Mesendoderm (in vitro differentiated cells): ENCODE measurements at regions not wholly inside any gene's neighbourhood (a gene's known extent, or its start where the extent isn't known, plus 50 kb on each side); places are given as distances from the start of the nearest gene placed in this dataset.

ENCODE experiments used
- DNase-seq: peaks from one replicate; pipeline ENCODE4 v3.0.0; 2013
- H2AK5ac ChIP-seq: 2 replicates; pipeline ENCODE4 v1.6.1; 2013; ENCODE audit warnings: low read length, inconsistent platforms
- H2BK120ac ChIP-seq: 2 replicates; pipeline ENCODE4 v1.6.1; 2013; ENCODE audit warnings: low read depth, mild to moderate bottlenecking, low read length, moderate library complexity, mixed read lengths
- H2BK15ac ChIP-seq: replicated peaks from 2 replicates; pipeline ENCODE4 v1.6.1; 2013; ENCODE audit warnings: low read depth, mild to moderate bottlenecking, moderate library complexity
- H2BK5ac ChIP-seq: 2 replicates; pipeline ENCODE4 v1.6.1; 2013; ENCODE audit warnings: low read length, inconsistent platforms
- H3K18ac ChIP-seq: 2 replicates; pipeline ENCODE4 v1.6.1; 2013; ENCODE audit warnings: mild to moderate bottlenecking, low read length, mixed read lengths
- H3K23ac ChIP-seq: one replicate; pipeline ENCODE4 v1.6.1; 2013; ENCODE audit warnings: low read length
- H3K27ac ChIP-seq: 2 replicates; pipeline ENCODE4 v1.5.1; 2013; ENCODE audit warnings: low read depth, mild to moderate bottlenecking, inconsistent platforms, low read length, moderate library complexity
- H3K27me3 ChIP-seq: 2 replicates; pipeline ENCODE4 v1.6.1; 2013; ENCODE audit warnings: low read length, control low read depth, mild to moderate bottlenecking, inconsistent platforms; ENCODE audit not compliant: insufficient read depth, poor library complexity
- H3K36me3 ChIP-seq: 2 replicates; pipeline ENCODE4 v1.6.1; 2013; ENCODE audit warnings: low read length, inconsistent platforms; ENCODE audit not compliant: control insufficient read depth, insufficient read depth
- H3K4ac ChIP-seq: one replicate; pipeline ENCODE4 v1.6.1; 2013; ENCODE audit warnings: low read depth, mild to moderate bottlenecking, low read length, moderate library complexity
- H3K4me1 ChIP-seq: 2 replicates; pipeline ENCODE4 v1.6.1; 2013; ENCODE audit warnings: low read depth, low read length, inconsistent platforms; ENCODE audit not compliant: control insufficient read depth
- H3K4me2 ChIP-seq: 2 replicates; pipeline ENCODE4 v1.6.1; 2013; ENCODE audit warnings: low read length
- H3K4me3 ChIP-seq: 2 replicates; pipeline ENCODE4 v1.5.1; 2013; ENCODE audit warnings: mild to moderate bottlenecking, low read length
- H3K56ac ChIP-seq: one replicate; pipeline ENCODE4 v1.6.1; 2013; ENCODE audit warnings: low read length
- H3K79me1 ChIP-seq: 2 replicates; pipeline ENCODE4 v1.6.1; 2013; ENCODE audit warnings: low read length, inconsistent platforms
- H3K79me2 ChIP-seq: 2 replicates; pipeline ENCODE4 v1.6.1; 2013; ENCODE audit warnings: mild to moderate bottlenecking, low read length; ENCODE audit not compliant: control insufficient read depth, insufficient read depth
- H3K9ac ChIP-seq: 2 replicates; pipeline ENCODE4 v1.6.1; 2013; ENCODE audit warnings: low read length, inconsistent platforms
- H4K5ac ChIP-seq: one replicate; pipeline ENCODE4 v1.6.1; 2013; ENCODE audit warnings: low read length
- H4K8ac ChIP-seq: one replicate; pipeline ENCODE4 v1.6.1; 2013; ENCODE audit warnings: low read depth, mild to moderate bottlenecking, control low read depth, low read length, moderate library complexity
- WGBS: extraction: QIAGEN DNeasy Blood & Tissue Kit; methylation state at CpG from one replicate; pipeline ENCODE4 v1.1.7; 2013; ENCODE audit warnings: low lambda C conversion rate, missing lambda C conversion rate; ENCODE audit not compliant: insufficient coverage; ENCODE audit errors: extremely low coverage; 5-methylcytosine and 5-hydroxymethylcytosine counted together

DNA sequence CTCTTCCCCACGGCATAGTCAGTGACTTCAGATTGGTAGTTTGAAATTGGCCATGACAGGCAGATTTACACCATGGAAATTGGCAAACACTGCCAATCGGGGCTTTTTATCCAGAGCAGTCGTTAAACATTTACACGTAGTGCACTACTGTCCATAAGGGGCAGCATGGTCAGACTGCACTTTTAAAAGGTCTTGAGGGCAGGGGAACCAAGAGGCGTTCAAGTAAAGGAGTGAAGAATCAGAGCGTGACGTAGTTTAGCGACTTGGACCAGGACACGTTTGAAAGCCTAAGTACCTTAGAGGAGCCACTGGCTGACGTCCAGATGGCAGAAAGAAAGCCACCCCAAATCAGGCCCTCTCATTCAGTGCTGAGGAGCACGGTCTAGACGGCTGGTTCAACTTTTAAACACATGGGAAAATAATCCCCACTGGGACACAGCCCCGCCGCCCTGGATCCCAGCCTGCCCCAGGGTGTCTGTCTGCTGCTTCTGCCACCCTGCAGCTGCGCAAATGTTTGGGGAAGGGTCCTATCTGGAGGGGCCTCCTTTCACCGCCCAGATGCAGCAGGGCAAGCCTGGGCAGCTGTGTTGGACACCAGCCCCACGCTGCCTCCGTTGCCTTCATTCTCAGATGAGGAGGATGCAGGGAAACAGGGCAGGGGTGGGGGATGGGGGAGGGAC lies 52.5 kb upstream of the PPP2R5C start:
- no peak overlapping the region for H3K18ac ChIP-seq
- H3K9ac ChIP-seq = no peak overlapping the region
- no peak overlapping the region for H3K4me2 ChIP-seq
- H3K79me1 ChIP-seq = no peaks in the 10 kb centered on the region
- no peaks in the 10 kb centered on the region for H3K27me3 ChIP-seq
- no peak for DNase-seq
- H3K23ac ChIP-seq = no peak overlapping the region
- no peak overlapping the region for H4K5ac ChIP-seq
- H3K4ac ChIP-seq = no peak overlapping the region
- H3K36me3 ChIP-seq = no peaks in the 10 kb centered on the region
- no peaks in the 10 kb centered on the region for H3K79me2 ChIP-seq
- peak overlapping the region; percentile 1 for H3K56ac ChIP-seq
- H4K8ac ChIP-seq = no peak overlapping the region
- no peak overlapping the region for H2BK5ac ChIP-seq
- no peaks in the 10 kb centered on the region for H3K4me1 ChIP-seq
- no peak overlapping the region for H3K27ac ChIP-seq
- H2AK5ac ChIP-seq = no peak overlapping the region
- H2BK15ac ChIP-seq = no peak overlapping the region
- H3K4me3 ChIP-seq = no peak overlapping the region
- no CpG with 5 or more reads among the region's 18 CpGs for WGBS
- H2BK120ac ChIP-seq = no peak overlapping the region

GRCh38 chr14:101709533-101709881 lies 52.0 kb upstream of the PPP2R5C start:
- Histone ChIP-seq H3K79me2 (no peaks in the 10 kb centered on the region), H2BK5ac (no peak overlapping the region), H2BK15ac (no peak overlapping the region), H3K9ac (no peak overlapping the region), H3K4me3 (no peak overlapping the region), H3K27me3 (no peaks in the 10 kb centered on the region), H3K4me1 (no peaks in the 10 kb centered on the region), H3K4ac (no peak overlapping the region), H3K79me1 (no peaks in the 10 kb centered on the region), H2AK5ac (no peak overlapping the region), H4K8ac (no peak overlapping the region), H3K27ac (no peak overlapping the region), H3K56ac (peak overlapping the region; percentile 8), H3K23ac (no peak overlapping the region), H3K18ac (no peak overlapping the region), H2BK120ac (no peak overlapping the region), H4K5ac (no peak overlapping the region), H3K36me3 (no peaks in the 10 kb centered on the region), H3K4me2 (no peak overlapping the region)
- no peak for DNase-seq
- WGBS = no CpG with 5 or more reads among the region's 11 CpGs

- Histone ChIP-seq H3K36me3 (no peaks in the 10 kb centered on the region), H3K79me2 (no peaks in the 10 kb centered on the region), H2AK5ac (peak overlapping the region; percentile 11), H4K8ac (no peak overlapping the region), H3K4me1 (no peaks in the 10 kb centered on the region), H3K4me3 (no peak overlapping the region), H2BK120ac (no peak overlapping the region), H3K79me1 (no peaks in the 10 kb centered on the region), H2BK5ac (no peak overlapping the region), H3K9ac (no peak overlapping the region), H3K27me3 (no peaks in the 10 kb centered on the region), H3K4ac (no peak overlapping the region), H4K5ac (no peak overlapping the region), H2BK15ac (no peak overlapping the region), H3K56ac (peak overlapping the region; percentile 31), H3K4me2 (no peak overlapping the region), H3K27ac (no peak overlapping the region), H3K23ac (no peak overlapping the region), H3K18ac (no peak overlapping the region)
- WGBS = no CpG with 5 or more reads among the region's 10 CpGs
- peak; percentile 78 for DNase-seq
Measured at GRCh38 chr14:101709962-101710931, 51.3 kb upstream of the PPP2R5C start.

DNA sequence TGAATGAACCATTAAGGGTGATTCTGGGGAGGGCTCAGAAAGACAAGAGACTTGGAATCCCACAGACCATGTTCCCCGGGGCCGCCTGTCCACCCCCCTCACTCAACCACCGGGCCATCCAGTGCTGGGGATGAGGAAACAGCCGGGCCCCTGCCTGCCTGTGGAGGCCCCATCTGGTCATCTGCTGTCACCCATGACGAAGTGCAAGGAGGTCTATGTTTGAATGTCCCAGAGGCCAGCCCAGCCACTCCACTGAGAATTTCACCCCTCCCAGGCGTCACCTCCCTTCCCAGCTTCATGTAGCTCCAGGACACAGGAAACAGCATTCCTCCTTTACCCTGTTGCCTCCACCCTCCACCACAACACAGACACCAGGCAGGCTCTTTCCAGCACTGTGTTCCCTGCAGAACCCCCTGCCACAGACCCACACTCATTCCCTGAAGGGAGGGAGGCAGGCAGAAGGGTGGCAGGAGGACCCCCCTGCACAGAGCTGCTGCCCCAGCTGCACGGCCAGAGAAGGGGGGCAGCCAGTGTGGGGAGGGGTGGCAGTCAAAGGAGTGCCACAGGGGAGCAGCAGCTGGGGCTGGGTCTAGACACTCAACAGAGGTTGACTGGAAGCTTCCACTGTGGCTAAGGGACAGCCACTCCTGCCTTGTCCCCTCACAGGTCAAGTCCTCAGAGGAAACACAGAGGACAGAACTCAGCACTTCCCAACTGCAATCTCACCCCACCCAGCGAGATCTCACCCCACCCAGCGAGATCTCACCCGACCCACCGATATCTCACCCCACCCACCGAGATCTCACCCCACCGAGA lies 50.3 kb upstream of the PPP2R5C start:
- no peak overlapping the region for H3K27ac ChIP-seq

More for the DNA sequence above, 50.3 kb upstream of the PPP2R5C start:
- no peak overlapping the region for H3K9ac ChIP-seq
- H3K4me2 ChIP-seq = no peak overlapping the region
- H3K4me3 ChIP-seq = no peak overlapping the region
- no peak overlapping the region for H2AK5ac ChIP-seq
- no peak overlapping the region for H2BK5ac ChIP-seq
- H2BK120ac ChIP-seq = no peak overlapping the region
- H4K5ac ChIP-seq = no peak overlapping the region
- H3K4ac ChIP-seq = no peak overlapping the region
- WGBS = no CpG with 5 or more reads among the region's 13 CpGs
- H2BK15ac ChIP-seq = no peak overlapping the region
- H4K8ac ChIP-seq = no peak overlapping the region
- no peaks in the 10 kb centered on the region for H3K79me2 ChIP-seq
- no peaks in the 10 kb centered on the region for H3K4me1 ChIP-seq
- no peaks in the 10 kb centered on the region for H3K36me3 ChIP-seq
- H3K79me1 ChIP-seq = no peaks in the 10 kb centered on the region
- peak; percentile 50 for DNase-seq
- no peak overlapping the region for H3K23ac ChIP-seq
- H3K18ac ChIP-seq = no peak overlapping the region
- H3K56ac ChIP-seq = peak overlapping the region; percentile 37
- H3K27me3 ChIP-seq = no peaks in the 10 kb centered on the region
